Activated CD8-positive, alpha-beta memory T cell treated with anti-CD3 and anti-CD28 coated beads for 36 hours (primary cell): ENCODE measurements at regions not wholly inside any gene's neighbourhood (a gene's known extent, or its start where the extent isn't known, plus 50 kb on each side); places are given as distances from the start of the nearest gene placed in this dataset.

Experiments
- CTCF ChIA-PET: fragments of 350-600 bp; sonication (Branson Sonifier 250); formaldehyde crosslinking; loops from one replicate; lab custom pipeline; 2021; ENCODE audit warnings: antibody characterized with exemption; lab: Charles Lee
- POLR2A ChIA-PET: fragments of 350-600 bp; sonication (Branson Sonifier 250); formaldehyde crosslinking; loops from one replicate; lab custom pipeline; 2021; ENCODE audit warnings: antibody characterized with exemption; lab: Charles Lee

- ChIA-PET POLR2A (no interaction called here), CTCF (no interaction called here)
Measured at GRCh38 chr2:16167451-16167861, 227.1 kb downstream of the MYCN start.

GRCh38 chr2:16166327-16166981 lies 226.1 kb downstream of the MYCN start:
- POLR2A ChIA-PET: no interaction called here
- CTCF ChIA-PET: no interaction called here

GRCh38 chr2:16165518-16166326 lies 225.4 kb downstream of the MYCN start:
- POLR2A ChIA-PET: no interaction called here

GRCh38 chr2:16162491-16163040 lies 222.2 kb downstream of the MYCN start:
- CTCF ChIA-PET: no interaction called here
- POLR2A ChIA-PET: no interaction called here

More at GRCh38 chr2:16165518-16166326, 225.4 kb downstream of the MYCN start:
- CTCF ChIA-PET: no interaction called here

DNA sequence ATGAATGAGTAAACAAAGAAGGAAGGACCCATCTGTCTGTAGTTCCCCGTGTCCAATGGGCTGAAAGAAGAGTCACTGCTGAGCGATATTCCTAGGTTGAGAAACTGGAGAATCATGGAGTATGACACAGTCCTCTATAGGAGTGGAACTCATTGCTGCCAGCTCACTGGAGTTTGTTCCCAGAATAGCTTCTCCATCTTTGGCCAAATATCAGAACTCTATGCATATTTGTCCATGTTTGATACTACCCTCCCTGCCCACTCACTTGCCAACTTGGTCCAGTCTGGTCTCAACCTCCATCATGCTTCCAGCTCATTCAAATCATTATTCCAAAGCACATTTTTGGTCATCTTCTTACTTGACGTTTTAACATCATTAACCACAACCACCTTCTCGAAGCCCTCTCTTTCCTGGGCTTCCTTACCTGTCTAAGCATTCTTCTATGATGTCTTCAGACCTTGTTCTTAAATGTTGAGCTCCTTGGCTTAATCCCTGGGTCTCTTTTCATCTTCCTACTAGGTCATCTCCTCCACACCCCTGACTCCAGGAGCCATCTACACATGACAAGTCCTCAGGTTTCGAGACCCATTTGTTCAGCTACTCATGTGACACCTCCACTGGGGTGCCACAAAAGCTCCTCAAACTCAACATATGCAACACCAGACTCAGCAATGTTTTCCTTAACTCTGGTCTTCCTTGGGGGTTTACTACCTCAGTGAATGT lies 221.6 kb downstream of the MYCN start:
- ChIA-PET POLR2A (no interaction called here), CTCF (no interaction called here)

- POLR2A ChIA-PET: no interaction called here
- CTCF ChIA-PET: no interaction called here
Measured at GRCh38 chr2:16161085-16161565, 220.8 kb downstream of the MYCN start.

DNA sequence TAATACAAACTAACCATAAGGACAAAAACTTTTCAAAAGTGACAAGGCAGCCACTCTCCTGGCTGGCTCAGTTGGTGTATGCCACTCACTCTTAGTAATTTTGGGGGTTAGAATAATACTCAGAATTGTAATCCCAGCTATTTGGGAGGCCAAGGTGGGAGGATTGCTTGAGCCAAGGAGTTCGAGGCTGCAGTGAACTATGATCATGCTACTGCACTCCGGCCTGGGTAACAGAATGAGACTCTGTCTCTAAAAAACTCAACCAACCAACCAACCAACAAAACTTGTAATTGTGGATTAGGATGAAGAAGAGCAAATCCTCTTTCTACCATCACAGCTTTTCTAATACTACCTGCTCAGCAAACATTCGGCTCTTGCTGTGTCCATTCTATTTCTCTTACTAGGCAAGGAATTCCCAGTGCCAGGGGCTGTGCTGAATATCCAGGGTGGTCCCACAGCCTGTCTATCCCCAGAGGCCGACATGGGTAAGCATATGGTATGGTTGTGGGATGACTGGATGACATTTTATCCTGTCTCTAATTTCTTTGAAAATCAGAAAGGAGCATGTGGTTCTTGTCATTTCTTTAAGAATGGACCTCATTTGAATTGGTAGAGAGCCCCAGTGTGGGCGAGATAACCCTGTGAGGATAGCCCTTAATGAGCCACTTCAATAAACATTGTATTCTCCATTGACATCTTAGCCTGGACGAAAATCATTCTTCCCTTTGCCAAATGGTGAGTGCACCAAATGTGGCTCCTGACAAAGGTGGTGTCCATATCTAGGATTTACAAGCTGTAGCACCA lies 220.1 kb downstream of the MYCN start:
- CTCF ChIA-PET: no interaction called here
- POLR2A ChIA-PET: no interaction called here

DNA sequence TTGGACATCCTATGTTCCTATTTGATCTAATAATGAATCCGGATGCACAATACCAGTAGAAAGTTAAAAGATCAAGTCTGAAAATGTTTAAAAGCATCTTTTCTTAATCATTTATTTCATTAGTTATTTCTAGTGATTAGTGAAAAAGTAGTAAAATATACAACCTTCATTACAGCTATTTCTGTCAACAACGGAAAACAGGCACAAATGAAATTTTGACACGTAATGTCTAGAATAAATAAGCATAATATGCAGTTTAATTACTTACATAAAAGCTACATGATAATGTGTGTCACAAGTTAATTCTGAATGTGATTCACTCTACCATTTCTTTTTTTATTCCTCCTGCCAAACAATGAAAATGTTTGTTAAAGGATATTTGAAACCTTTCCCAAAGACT lies 216.1 kb downstream of the MYCN start:
- CTCF ChIA-PET: no interaction called here

DNA sequence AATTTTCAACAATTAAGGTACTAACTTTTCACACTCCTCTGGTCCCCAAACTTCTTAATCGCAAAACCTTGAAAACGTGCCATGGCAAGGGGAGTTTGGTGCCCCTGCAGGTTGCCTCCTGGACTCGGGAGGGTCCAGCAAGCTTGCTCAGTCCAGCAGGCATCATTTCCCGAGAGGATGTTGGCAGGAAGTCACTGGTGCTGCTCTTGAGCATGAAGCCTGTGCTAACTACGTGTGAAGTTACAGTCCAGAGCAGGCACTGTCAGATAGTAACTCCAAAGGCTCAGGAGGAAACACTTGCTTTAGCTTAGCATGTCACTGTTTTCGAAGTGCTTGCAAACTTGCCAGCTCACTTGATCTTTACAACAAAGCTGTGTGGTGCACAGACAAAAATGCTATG lies 215.4 kb downstream of the MYCN start:
- CTCF ChIA-PET: no interaction called here

More for the DNA sequence above, 216.1 kb downstream of the MYCN start:
- POLR2A ChIA-PET: no interaction called here

GRCh38 chr2:16155366-16155765 lies 215.0 kb downstream of the MYCN start:
- ChIA-PET POLR2A (no interaction called here), CTCF (no interaction called here)

More for the DNA sequence above, 215.4 kb downstream of the MYCN start:
- POLR2A ChIA-PET: no interaction called here

- ChIA-PET CTCF (no interaction called here), POLR2A (no interaction called here)
Measured at GRCh38 chr2:16154501-16155280, 214.3 kb downstream of the MYCN start.

DNA sequence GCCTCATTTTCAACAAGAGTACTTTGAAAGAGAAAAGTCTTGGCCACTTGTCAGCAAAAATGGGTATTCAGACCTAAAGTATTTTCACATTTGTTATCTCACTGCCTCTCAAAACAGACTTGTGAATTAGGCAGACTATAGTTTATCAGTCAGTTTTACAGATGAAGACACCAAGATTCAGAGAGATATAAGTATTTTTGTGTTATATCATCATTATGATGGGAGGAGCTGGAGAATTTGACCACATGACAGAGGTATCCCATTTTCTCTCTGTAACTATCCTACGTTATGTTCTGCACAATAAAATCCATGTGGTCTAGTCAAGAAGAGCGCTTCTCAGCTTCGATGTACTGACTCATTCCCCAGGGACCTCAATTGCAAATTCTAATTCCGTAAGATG lies 213.7 kb downstream of the MYCN start:
- POLR2A ChIA-PET: no interaction called here
- CTCF ChIA-PET: no interaction called here

GRCh38 chr2:16153754-16154035 lies 213.3 kb downstream of the MYCN start:
- CTCF ChIA-PET: no interaction called here
- POLR2A ChIA-PET: no interaction called here

GRCh38 chr2:16152928-16153753 lies 212.8 kb downstream of the MYCN start:
- ChIA-PET CTCF (no interaction called here), POLR2A (no interaction called here)

DNA sequence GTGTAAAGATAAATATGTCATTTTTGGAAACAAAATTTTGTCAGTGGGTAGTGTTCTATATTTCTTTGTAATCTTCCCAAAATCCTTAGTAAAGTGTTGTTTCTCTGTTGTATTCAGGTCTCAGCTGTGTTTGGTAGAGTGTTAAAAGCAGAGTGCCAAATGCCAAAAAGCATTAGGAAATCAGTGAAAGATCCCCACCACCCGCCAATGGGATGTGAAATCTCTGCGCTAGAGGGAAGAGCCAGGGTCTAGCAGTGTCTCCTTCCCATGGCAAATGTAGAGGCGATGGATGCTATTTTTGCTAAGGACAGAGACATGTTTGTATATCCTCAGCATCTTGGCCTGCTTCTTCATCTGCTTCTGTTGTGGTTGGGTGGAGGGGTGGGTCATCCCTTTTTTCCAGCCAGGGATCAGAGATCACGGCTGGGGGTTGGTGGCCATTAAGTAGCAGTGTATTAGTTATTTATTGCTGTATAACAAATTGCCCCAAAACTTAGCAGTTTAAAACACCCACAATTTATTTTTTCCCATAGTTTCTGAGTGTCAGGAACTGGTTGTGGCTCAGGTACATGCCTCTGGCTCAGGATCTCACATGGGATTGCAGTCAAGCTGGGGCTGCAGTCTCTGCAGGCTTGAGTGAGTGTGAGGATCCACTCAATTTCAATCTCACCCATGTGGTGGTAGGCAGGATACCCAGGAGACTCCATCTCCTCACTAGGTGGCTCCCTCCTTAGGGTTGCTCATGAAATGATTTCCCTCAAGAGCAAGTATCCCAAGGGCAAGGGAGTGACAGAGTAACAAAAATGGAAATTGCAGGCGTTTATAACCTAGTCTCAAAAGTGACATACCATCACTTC lies 211.9 kb downstream of the MYCN start:
- POLR2A ChIA-PET: no interaction called here
- CTCF ChIA-PET: interaction anchor here (1.3 kb wide), 1 partner anchor 10 kb away, joined by 3 read pairs; no protein-coding TSS in a partner anchor

DNA sequence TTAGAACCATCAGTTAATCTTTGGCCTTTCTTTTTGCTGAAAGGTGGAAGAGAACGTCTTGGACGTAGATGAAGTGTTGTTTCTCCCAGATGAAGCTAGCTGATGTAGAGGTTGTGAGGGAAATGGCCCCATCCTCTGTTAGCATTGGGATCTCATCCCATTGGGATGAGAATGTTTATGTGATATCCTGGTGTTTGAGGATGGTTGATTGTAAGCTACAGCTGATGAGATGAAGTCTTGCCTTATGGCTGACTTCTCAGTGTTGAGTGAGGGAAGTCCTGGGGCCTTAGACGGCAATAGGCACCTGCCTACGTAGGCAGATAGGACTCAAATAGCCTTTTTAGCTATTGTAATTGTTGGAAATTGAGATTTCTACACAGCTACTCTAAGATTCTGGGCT lies 211.3 kb downstream of the MYCN start:
- ChIA-PET POLR2A (no interaction called here), CTCF (interaction anchor here (1.3 kb wide), 1 partner anchor 9 kb away, joined by 3 read pairs; no protein-coding TSS in a partner anchor)

DNA sequence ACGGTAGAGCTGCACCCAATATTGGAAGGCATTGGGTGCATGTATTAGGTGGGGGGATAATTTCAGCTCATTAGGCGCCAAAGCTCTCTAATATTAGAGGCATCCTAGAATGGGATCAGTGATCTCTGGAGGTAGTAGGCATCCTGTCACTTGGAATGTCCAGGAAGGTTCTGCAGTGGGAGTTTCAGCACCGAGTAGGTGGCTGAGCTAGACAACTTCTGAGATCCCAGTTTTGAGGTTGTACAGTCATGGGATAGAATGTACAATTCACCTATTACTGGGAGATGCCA lies 210.9 kb downstream of the MYCN start:
- ChIA-PET CTCF (interaction anchor here (1.3 kb wide), 1 partner anchor 9 kb away, joined by 3 read pairs; no protein-coding TSS in a partner anchor), POLR2A (no interaction called here)
